Urothelium cell line (cell line): ENCODE measurements at regions not wholly inside any gene's neighbourhood (a gene's known extent, or its start where the extent isn't known, plus 50 kb on each side); places are given as distances from the start of the nearest gene placed in this dataset.

Experiments used
- DNase-seq: peaks from one replicate; pipeline ENCODE4 v3.0.0; 2011; ENCODE audit warnings: low spot score, mixed read lengths
- FAIRE-seq: peaks from 2 replicates; lab custom pipeline; 2011; peaks lifted over from hg19 to GRCh38; lab: Jason Lieb, UNC

DNA sequence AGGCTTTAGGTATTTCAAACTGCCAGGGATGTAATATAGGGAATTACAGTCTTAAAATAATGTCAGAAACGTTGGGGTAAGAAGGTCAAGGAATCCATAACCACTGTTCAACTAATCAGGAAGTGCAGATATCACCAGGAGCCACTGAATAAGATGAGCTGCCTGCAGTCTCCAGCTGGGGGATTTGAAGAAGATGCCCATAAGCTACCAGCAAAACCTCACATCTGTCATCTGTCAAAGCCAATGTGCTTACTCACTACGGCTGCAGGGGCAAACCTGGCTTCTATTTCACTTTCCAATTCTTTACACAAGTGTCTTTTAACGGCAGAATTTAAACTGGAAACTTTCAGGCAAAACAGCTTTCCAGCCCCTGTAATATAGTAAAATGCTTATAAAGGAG is 1410.1 kb upstream of the ATXN8OS start:
- no peak for FAIRE-seq
- DNase-seq: no peak

DNA sequence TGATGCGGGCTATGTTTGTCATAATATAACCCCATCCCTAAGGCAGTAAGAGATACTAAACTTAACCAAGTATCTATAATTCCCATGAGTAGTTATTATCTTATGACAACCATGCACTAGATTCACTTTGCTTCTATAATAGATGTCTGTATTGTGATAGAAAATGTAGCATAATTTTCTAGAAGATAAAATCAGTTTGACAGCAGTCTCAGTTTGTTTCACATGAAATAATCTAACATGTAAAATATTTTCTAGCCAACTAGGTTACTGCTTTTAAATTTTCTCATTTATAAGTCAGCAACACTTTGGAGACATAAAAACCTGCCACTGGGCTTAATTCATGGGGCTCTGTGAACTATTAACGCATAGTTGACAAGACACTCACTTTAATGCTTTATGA is 1410.7 kb upstream of the ATXN8OS start:
- no peak for FAIRE-seq
- DNase-seq: no peak

DNA sequence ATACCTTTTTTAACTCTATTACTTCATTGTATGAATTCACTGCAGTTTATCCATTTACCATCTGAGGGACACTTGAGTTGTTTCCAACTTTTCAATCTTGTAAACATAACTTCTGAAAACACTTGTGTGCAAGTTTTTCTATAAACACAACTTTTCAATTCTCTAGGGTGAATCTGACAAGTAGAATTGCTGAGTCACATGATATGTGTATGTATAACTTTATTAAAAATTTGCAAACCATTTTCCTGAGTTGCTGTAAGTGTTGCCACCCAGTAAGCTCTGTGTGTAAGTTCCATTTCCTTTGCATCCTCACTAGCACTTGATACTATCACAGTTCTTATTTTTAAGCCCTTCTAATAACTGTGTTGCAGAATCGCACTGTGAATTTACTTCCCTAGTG is 1415.6 kb upstream of the ATXN8OS start:
- DNase-seq (no peak), FAIRE-seq (no peak)

DNA sequence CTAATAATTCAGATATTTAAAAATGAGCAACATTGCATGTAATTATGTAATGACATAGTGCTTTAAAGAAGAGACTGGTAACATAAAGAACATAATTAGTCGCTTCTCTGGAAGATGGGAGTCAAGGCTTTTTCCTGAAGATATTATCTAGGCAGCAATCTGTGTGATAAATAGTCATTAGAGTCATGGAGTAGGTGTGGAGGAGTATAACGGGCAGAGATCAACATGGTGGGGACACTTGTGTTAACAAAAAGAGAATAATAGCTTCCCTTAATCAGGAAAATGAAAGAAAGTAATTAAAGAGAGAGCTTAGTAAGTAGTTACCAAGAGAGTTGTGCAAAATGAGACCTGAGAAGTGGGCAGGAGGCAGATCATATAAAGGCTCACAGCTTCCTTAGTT is 1417.1 kb upstream of the ATXN8OS start:
- DNase-seq (no peak), FAIRE-seq (no peak)

DNA sequence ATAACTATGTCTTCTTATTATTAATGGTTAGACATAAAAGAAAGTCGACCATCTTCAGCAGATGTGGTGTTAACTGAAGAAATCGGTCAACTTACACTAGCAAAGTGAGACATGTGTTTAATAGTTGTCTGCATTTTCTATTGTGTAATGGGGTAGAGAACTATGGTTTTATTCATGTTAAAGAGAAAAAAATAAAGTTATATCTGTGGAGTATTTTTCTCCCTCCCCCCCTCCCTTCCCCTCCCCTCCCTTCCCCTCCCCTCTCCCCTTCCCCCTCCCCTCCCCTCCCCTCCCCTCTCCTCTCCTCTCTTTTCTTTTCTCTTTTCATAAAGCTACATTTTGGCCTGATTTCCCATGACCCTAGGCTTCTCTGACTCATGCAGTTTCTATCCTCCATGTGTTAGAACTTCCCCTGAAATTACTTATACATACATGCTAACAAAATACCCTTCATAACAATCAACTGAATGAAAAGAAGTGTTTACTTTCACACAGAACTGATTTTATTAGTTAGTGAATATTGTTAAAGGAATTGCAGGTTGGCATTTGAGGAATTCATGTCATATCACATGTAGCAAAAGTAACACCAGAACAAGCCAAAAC is 1431.0 kb upstream of the ATXN8OS start:
- no peak for FAIRE-seq

DNA sequence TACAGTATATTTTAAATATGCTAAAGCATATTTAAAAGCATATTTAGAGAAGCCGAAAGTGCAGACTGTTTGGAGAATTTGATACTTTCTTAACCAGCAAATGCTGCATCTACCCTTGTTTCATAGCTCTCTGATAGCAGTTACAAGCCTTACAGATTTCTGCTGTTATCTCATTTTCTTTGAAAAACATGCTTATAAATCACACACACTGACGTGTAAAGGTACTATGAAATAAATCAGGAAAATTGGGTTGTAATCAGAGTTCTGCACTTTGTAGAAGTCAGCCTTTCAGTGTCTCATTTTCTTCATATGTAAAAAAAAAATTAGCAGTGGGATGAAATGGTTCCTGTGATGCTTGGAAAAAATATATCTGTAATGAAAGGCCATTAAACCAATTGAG is 1432.4 kb upstream of the ATXN8OS start:
- DNase-seq: no peak
- FAIRE-seq: no peak

More for the DNA sequence above, 1431.0 kb upstream of the ATXN8OS start:
- no peak for DNase-seq

DNA sequence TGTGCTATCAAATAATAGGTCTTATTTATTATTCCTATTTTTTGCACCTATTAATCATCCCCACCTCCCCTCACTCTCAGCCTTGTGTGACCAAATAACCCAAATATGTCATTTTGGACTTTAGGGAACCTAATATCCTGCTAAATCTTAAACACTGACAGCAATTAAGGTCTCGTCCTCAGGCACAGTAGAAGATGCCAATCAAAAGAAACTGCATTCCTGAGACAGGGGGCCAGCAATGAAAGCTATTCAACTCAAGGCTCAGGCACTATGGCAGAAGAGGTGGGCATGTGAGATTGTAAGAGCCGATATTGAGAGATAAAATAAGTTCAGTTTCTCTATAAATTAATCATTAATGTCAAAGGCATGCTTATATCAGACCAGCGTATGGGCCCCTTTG is 1437.7 kb upstream of the PCDH9 start:
- DNase-seq (no peak), FAIRE-seq (no peak)

DNA sequence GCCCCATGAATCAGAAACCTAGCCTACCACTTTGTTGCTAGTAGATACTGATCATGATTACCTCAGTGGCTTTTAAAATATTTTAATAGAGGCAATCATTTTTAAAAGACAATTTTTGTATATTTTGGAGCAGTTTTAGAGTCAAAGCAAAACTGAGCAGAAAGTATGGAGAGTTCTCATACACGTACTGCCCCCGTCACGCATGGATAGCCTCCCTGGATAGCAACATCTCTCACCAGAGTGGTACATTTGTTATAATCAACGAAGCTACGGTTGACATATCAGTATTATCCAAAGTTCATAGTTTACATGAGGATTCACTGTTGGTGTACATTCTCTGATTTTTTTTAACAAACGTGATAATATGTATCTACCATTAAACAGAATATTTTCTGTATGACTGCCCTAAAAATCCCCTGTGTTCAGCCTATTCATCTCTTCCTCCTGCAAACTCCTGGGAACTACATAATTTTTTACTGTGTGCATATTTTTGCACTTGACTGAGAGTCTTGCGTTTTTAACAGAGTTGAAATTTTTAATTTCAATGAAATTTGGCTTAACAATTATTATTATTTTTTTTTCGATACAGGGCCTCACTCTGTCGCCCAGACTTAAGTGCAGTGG is 1436.8 kb upstream of the PCDH9 start:
- FAIRE-seq: no peak
- DNase-seq: no peak

DNA sequence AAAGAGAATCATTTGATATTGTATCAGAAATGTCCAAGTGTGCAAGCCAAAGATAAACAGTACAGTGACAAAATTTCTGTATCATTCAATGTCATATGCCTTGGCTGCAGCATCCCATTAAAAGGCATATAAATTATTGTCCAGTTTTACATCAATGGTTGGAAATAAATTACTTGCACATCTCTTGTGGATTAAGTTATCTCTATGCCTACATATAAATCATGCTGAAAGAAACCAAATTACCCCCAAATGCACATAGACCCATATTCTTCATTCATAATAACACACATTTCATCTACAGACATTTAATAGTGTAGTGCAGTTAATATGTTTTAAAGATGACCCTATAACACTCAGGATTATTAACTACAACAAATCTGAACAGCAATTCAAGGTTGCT is 1415.7 kb upstream of the PCDH9 start:
- DNase-seq (no peak), FAIRE-seq (no peak)

DNA sequence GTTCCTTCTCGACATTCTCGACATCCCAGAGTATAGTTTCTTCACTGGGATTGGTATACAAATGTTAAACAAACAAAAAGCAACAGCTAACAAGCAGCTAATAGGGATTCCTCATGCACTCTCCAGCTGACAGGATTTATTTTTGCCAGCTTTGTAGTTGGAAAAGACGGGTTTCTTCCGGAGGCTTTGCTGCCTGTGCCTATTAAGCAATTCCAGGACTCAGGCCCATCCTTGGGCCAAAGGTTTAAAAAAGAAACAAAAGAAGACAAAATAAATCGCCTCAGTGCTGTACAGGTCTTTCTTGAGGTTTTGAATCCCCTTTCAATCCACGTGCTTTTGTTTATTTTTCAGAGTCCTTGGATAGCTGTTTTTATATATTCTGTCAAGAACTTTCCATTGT is 1414.5 kb upstream of the PCDH9 start:
- no peak for FAIRE-seq

DNA sequence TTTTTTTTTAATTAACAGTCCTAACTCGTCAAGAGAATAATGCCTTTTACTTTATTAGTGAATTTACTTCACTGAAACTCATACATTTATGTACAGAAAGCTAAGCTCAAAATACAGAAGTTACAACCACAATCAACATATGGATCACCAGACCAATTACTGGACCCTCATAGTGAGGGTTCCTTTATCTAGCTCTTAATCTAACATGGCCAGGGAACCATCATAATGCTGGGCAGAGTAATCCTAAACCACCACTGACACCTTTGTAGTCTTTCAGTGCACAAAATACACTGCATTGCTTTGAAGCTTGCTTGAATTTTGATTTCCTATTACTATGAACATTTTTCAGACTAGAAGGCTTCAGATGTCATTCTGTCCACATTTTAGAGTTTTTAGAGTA is 1406.6 kb upstream of the PCDH9 start:
- DNase-seq (no peak), FAIRE-seq (no peak)

More for the DNA sequence above, 1414.5 kb upstream of the PCDH9 start:
- no peak for DNase-seq

DNA sequence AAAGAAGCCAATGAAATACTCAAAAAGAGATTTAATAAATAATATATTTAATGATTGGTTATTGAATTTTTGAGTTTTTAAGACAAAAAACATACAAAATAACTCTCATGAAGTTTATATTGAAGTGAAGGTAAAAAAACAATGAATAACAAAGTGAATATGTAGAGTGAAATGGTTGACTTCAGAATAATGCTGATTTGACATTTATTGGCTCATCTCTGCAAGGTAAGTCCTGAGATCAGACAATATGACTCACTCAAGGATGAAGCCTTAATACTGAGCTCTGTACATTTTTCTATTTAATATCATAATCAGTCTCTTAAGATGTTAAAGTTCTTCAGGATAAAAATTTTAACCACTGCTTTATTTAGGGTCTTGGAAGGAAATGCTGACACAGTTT is 1398.9 kb upstream of the PCDH9 start:
- no peak for FAIRE-seq
- no peak for DNase-seq

DNA sequence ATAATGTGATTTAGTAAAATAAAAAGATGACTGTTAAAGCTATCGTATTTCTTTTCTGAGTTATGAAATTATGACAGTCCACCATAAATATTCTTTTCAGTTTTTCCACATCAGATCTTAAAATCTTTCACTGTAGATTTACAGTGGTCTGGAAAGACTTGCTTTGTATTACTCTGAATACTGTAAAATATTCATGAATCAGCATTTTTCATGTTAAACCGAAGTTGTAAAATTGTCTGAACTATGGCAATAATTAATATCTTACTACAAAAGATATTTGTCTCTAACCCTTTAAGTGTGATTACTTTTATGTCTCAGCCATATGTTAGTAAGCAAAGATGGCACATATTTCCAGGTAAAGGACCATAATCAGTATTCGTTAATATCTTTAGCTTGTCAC is 1397.2 kb upstream of the PCDH9 start:
- FAIRE-seq (no peak), DNase-seq (no peak)

DNA sequence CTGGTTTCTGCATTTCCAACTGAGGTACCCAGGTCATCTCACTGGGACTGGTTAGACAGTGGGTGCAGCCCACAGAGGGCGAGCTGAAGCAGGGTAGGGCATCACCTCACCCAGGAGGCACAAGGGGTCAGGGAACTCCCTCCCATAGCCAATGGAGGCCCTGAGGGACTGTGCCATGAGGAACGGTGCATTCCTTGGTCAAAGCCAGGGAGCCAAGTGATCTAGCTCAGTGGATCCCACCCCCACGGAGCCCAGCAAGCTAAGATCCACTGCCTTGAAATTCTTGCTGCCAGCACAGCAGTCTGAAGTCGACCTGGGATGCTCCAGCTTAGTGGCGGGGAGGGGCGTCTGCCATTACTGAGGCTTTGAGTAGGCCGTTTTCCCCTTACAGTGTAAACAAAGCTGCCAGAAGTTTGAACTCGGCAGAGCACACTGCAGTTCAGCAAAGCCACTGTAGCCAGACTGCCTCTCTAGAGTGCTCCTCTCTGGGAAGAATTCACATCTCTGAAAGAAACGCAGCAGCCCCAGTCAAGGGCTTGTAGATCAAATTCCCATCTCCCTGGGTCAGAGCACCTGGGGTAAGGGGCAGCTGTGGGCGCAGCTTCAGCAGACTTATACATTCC is 1386.6 kb upstream of the PCDH9 start:
- no peak for FAIRE-seq
- no peak for DNase-seq

DNA sequence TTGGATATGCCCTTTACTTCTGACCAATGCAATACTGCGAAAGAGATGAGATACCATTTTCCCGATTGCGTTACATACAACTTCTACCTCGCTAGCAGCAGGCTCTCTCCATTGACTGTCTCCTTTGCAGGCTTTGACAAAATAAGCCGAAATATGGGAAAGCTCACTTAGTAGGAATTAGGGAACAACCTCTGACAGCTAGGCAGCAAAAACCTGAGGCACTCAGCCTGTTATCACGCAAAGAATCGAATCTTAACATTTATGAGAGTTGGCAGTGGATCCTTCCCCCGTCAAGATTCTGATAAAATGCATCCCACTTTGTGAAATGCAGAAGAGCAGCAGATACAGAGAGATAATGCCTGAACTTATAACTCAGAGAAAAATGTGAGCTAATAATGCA is 1379.5 kb upstream of the PCDH9 start:
- FAIRE-seq: no peak
- no peak for DNase-seq

DNA sequence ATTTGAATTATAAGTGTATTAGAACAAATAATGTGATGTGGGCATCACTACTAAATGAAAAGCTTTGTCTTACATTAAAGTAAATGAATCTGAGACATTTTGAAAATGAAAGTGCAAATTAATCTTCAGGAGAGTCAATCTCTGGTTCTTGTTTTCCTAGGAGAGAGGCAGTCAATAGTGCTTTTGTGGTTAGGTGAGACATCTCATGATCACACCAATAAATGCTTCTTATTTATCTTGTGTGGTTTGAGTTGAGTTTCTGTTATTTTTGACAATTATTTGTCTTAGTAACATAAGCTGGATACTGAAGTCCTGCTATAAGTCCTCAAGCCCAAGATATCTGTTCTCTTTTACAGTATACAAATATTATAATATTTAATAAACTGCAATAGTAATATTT is 1378.0 kb upstream of the PCDH9 start:
- DNase-seq (no peak), FAIRE-seq (no peak)

DNA sequence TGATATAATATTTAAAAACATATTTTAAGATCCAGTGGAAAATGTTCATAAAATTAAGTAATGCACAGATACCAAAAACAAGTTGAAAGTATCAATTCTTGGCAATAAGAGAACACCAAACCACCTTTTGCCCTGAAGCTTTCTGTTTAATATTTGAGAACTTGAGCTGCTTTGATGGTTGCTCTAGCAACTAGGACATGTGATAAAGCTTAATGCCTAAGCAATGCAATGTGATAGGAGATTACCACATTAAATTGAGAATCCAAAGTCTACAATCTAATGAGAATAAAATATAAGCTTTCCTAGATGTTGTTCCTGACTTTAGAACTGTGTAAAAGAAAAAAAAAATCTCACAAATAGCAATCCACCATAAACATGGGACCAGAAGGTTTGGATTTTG is 1367.5 kb upstream of the PCDH9 start:
- no peak for DNase-seq
- FAIRE-seq: no peak

DNA sequence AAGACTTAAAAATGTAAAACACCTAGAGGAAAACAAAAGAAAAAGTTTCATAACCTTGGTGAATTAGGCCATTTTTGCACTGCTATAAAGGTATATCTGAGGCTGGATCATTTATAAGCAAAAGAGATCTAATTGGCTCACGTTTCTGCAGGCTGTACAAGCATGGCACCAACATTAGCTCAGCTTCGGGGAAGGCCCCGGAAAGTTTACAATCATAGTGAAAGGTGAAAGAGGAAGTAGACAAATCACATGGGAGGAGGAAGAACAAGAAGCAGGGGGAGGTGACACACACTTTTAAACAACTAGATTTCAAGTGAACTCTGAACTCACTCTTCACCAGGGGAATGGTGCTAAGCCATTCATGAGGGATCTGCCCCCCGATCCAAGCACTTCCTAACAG is 1358.5 kb upstream of the PCDH9 start:
- FAIRE-seq (no peak), DNase-seq (no peak)

DNA sequence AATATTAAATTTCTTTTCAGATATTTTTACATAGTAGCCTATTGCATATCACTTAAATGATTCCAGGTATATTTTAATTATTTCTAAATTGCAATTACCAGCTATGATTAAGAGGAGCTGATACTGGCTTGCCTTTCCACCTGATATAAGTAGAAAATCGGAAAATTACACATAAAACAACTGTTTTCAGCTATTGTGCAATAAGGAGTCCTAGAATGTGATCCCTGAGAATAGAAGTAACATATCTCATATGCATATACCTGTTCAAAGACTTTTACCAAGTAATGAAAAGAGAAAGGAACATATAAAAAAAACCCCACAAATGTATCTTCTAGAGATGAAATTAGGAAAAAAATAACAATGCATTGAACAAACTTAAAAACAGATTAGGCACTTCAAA is 1354.6 kb upstream of the PCDH9 start:
- no peak for FAIRE-seq
- DNase-seq: no peak

DNA sequence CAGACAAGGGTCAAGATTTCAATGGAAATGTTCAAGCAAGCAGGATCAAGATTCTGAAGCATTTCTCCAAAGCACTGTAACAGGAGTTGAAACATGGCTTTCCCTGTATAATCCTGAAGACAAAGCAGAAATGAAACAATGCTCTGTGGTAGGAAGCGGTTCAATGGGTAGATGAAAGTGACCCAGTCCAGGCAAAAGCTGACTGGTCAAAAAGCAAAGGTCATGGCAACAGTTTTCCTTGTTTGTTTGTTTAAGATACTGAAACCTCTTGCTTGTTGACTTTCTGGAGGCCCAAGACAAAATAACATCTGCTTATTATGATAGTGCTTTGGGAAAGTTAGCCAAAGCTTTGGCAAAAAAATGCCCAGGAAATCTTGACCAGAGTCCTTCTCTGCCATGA is 1343.9 kb upstream of the PCDH9 start:
- DNase-seq: no peak
- no peak for FAIRE-seq

DNA sequence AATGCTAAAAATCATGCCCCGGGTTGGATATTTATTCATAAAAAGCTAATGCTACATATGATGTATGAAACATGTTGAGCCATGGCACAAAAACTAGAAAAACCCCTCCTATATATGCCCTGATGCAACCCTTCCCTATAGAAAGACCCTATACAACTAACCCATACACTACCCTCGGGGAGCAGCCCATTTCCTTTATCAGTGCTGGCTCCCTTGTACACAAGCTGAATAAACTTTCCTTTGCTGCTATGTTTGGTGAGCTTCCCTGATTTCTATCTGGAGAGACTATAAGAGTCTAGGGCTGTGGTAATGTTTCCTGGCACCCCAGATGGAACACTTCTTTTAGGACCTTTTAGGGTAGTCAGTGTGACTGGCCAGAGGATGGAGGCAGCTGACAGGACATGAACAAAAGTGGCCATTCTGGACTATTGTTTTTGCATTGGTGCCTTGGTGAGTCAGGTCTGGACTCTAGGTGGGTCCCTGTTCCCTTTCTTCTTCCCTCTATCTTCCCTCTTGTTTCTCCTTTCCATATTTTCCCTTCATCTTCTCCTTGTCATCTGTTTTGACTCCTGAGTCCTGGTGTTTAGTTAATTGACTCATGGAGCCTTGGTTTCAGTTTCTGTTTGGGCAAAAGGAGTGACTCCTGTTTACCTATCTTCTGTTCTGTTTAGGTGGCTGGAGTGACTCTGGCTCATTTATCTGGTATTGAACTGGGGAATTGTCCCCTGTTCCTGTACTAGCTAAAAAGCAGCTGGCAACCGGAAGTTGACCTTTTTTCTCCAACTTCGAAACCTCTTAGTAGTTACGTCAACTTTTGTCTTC is 1321.8 kb upstream of the PCDH9 start:
- no peak for FAIRE-seq
- DNase-seq: peak; percentile 4

DNA sequence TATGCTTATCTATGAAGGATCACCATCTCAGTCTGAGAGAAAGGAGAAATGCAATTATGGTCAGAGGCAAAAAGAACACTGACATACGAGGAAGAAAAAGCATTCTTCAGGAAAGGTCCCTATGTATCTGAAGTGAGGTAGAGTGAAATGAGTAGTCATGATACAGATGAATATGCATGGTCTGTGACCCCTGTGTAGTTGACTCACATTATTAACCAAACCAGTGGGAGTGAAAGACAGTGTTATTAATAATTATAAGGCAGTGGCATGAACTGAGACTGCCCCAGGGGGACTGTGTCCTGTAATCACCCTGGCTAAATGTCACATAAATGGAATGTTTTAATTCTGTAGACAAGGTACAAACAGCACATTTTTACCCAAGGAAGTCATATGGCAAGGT is 1320.2 kb upstream of the PCDH9 start:
- DNase-seq (no peak), FAIRE-seq (no peak)
